GM12878 (cell line): ENCODE measurements at regions not wholly inside any gene's neighbourhood (a gene's known extent, or its start where the extent isn't known, plus 50 kb on each side); places are given as distances from the start of the nearest gene placed in this dataset.

Experiments
- ATAC-seq: fragments of 200-7000 bp; cut with Tn5 transposase; 3 replicates; pipeline ENCODE4 v1.9.1; 2020; ENCODE audit warnings: mild to moderate bottlenecking, moderate library complexity
- BruUV-seq: library from RNA; stranded (reverse); fragments of 400-500 nt; replicated peaks from 2 replicates; lab custom pipeline; 2021; lab: Mats Ljungman, UMichigan
- CTCF ChIA-PET: fragments of 300-600 bp; sonication (Branson Sonifier 250); formaldehyde crosslinking; extraction: SDS; loops from one replicate; lab custom pipeline; 2021; ENCODE audit warnings: inconsistent platforms; lab: Yijun Ruan, JAX
- POLR2A ChIA-PET: fragments of 350-600 bp; formaldehyde crosslinking; extraction: SDS; loops from one replicate; lab custom pipeline; 2021; ENCODE audit warnings: inconsistent platforms; lab: Charles Lee
- RAD21 ChIA-PET: fragments of 300-600 bp; sonication (Branson Sonifier 250); formaldehyde crosslinking; loops from one replicate; lab custom pipeline; 2023; ENCODE audit warnings: antibody characterized with exemption; ENCODE audit not compliant: unreplicated experiment; lab: Charles Lee
- SMC1A ChIA-PET: fragments of 300-600 bp; sonication (Branson Sonifier 250); formaldehyde crosslinking; loops from one replicate; lab custom pipeline; 2023; ENCODE audit not compliant: unreplicated experiment, uncharacterized antibody; lab: Charles Lee
- DNase-seq: peaks from one replicate; pipeline ENCODE4 v3.0.0-alpha.2; 2011; ENCODE audit warnings: low read depth, low spot score
- FAIRE-seq: peaks from 3 replicates; lab custom pipeline; 2011; peaks lifted over from hg19 to GRCh38; lab: Jason Lieb, UNC
- H2AFZ ChIP-seq: 2 replicates; pipeline ENCODE4 v1.6.0; 2011; ENCODE audit warnings: low read depth, low read length, control low read depth; ENCODE audit not compliant: control insufficient read depth
- H3K27ac ChIP-seq: 2 replicates; pipeline ENCODE4 v1.5.1; 2011; ENCODE audit warnings: control low read depth; ENCODE audit not compliant: control insufficient read depth, insufficient read depth
- H3K27me3 ChIP-seq, 2 experiments: replicated peaks in 1 of 2; 2 replicates each; pipeline versions ENCODE4 v1.6.0 to v1.6.1; 2011; ENCODE audit warnings: low read length in 1 of 2; ENCODE audit not compliant: control insufficient read depth in 2 of 2, insufficient read depth in 2 of 2
- H3K36me3 ChIP-seq, 2 experiments: 2 replicates each; pipeline ENCODE4 v1.5.1; 2011; ENCODE audit warnings: low read length in 1 of 2; ENCODE audit not compliant: control insufficient read depth in 2 of 2, insufficient read depth in 2 of 2
- H3K4me1 ChIP-seq: 2 replicates; pipeline ENCODE4 v1.6.1; 2011; ENCODE audit warnings: mild to moderate bottlenecking, low read length, moderate library complexity, mixed read lengths; ENCODE audit not compliant: control insufficient read depth, insufficient read depth
- H3K4me2 ChIP-seq: 2 replicates; pipeline ENCODE4 v1.6.0; 2011; ENCODE audit warnings: control low read depth; ENCODE audit not compliant: control insufficient read depth, insufficient read depth
- H3K4me3 ChIP-seq: fragments of 200-600 bp; sonication (generic); 2 replicates; pipeline ENCODE4 v1.5.1; 2016
- H3K79me2 ChIP-seq: 2 replicates; pipeline ENCODE4 v1.6.0; 2011; ENCODE audit warnings: low read length; ENCODE audit not compliant: control insufficient read depth, insufficient read depth
- H3K9ac ChIP-seq: 2 replicates; pipeline ENCODE4 v1.8.0; 2011; ENCODE audit warnings: low read length, control low read depth, mixed read lengths; ENCODE audit not compliant: control insufficient read depth, insufficient read depth
- H3K9me3 ChIP-seq: replicated peaks from 3 replicates; pipeline ENCODE4 v1.5.1; 2011; ENCODE audit warnings: mild to moderate bottlenecking, low read length; ENCODE audit not compliant: control insufficient read depth, insufficient read depth
- H4K20me1 ChIP-seq: 2 replicates; pipeline ENCODE4 v1.6.0; 2011; ENCODE audit not compliant: control insufficient read depth, insufficient read depth
- E2F8 ChIP-seq: fragments of 450-650 bp; IDR thresholded peaks from 2 replicates; pipeline ENCODE4 v1.6.1; 2018; ENCODE audit warnings: mild to moderate bottlenecking, low read depth, moderate library complexity; ENCODE audit not compliant: partially characterized antibody
- E4F1 ChIP-seq: fragments of 450-650 bp; IDR thresholded peaks from 2 replicates; pipeline ENCODE4 v1.6.1; 2018; ENCODE audit warnings: borderline replicate concordance, mild to moderate bottlenecking; ENCODE audit not compliant: partially characterized antibody
- HSF1 ChIP-seq: fragments of 150-350 bp; IDR thresholded peaks from 2 replicates; pipeline ENCODE4 v1.6.1; 2014; ENCODE audit warnings: mild to moderate bottlenecking, low read depth, low read length
- NRF1 ChIP-seq: conservative IDR thresholded peaks from 2 replicates; pipeline ENCODE4 v1.6.1; 2011; ENCODE audit warnings: mild to moderate bottlenecking, low read depth, low read length, improper control_type of control experiment
- PML ChIP-seq: IDR thresholded peaks from 2 replicates; pipeline ENCODE4 v1.6.1; 2012; ENCODE audit warnings: low read length, inconsistent platforms
- TCF3 ChIP-seq: IDR thresholded peaks from 2 replicates; pipeline ENCODE4 v1.6.1; 2012; ENCODE audit warnings: low read depth, mild to moderate bottlenecking, low read length, borderline replicate concordance; ENCODE audit not compliant: insufficient read depth
- USF1 ChIP-seq: IDR thresholded peaks from 2 replicates; pipeline ENCODE4 v1.6.1; 2011; ENCODE audit warnings: borderline replicate concordance, low read depth, mild to moderate bottlenecking, moderate library complexity, mixed read lengths, low read length; ENCODE audit not compliant: insufficient read depth; ENCODE audit errors: extremely low read length
- ZNF24 ChIP-seq: fragments of 450-650 bp; IDR thresholded peaks from 2 replicates; pipeline ENCODE4 v1.6.1; 2017; ENCODE audit warnings: antibody characterized with exemption, mild to moderate bottlenecking
- in situ Hi-C: fragments of 300-500 bp; cut with MboI; formaldehyde crosslinking; loops from 9 replicates; pipeline ENCODE4 v1.14.3; 2018; ENCODE audit warnings: mixed read lengths
- intact Hi-C: fragments of 100-400 bp; cut with micrococcal nuclease; formaldehyde crosslinking; loops from one replicate; pipeline ENCODE4 v1.14.2; 2022; ENCODE audit not compliant: unreplicated experiment
- TF ChIP-seq, protein P1 (sequence below): IDR thresholded peaks from 2 replicates; pipeline ENCODE4 v1.6.1; 2012; ENCODE audit warnings: mild to moderate bottlenecking, low read depth, low read length

GRCh38 chr5:105218018-105218417, 1655.4 kb upstream of the NUDT12 start (continued):
- TF ChIP-seq E4F1, result no peak
- TF ChIP-seq PML, result no peak

GRCh38 chr5:105213078-105213477, 1650.5 kb upstream of the NUDT12 start:
- Histone ChIP-seq H3K4me3 (no peak overlapping the region), H4K20me1 (no peaks in the 10 kb centered on the region), H3K79me2 (no peaks in the 10 kb centered on the region), H3K27ac (no peak overlapping the region)
- CTCF ChIA-PET, result no interaction called here
- no TSS peak for BruUV-seq
- TF ChIP-seq TCF3 (no peak), ZNF24 (no peak), HSF1 (no peak), USF1 (no peak), E2F8 (no peak), NRF1 (no peak)
- TF ChIP-seq, protein P1, sequence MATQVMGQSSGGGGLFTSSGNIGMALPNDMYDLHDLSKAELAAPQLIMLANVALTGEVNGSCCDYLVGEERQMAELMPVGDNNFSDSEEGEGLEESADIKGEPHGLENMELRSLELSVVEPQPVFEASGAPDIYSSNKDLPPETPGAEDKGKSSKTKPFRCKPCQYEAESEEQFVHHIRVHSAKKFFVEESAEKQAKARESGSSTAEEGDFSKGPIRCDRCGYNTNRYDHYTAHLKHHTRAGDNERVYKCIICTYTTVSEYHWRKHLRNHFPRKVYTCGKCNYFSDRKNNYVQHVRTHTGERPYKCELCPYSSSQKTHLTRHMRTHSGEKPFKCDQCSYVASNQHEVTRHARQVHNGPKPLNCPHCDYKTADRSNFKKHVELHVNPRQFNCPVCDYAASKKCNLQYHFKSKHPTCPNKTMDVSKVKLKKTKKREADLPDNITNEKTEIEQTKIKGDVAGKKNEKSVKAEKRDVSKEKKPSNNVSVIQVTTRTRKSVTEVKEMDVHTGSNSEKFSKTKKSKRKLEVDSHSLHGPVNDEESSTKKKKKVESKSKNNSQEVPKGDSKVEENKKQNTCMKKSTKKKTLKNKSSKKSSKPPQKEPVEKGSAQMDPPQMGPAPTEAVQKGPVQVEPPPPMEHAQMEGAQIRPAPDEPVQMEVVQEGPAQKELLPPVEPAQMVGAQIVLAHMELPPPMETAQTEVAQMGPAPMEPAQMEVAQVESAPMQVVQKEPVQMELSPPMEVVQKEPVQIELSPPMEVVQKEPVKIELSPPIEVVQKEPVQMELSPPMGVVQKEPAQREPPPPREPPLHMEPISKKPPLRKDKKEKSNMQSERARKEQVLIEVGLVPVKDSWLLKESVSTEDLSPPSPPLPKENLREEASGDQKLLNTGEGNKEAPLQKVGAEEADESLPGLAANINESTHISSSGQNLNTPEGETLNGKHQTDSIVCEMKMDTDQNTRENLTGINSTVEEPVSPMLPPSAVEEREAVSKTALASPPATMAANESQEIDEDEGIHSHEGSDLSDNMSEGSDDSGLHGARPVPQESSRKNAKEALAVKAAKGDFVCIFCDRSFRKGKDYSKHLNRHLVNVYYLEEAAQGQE, result no peak
- TF ChIP-seq, all 136 proteins: peak for 0
- ChIA-PET RAD21 (no interaction called here), POLR2A (no interaction called here), SMC1A (no interaction called here)
- Histone ChIP-seq H3K9ac (no peak overlapping the region), H3K4me2 (no peak overlapping the region), H3K36me3 (no peaks in the 10 kb centered on the region), H3K27me3 (no peaks in the 10 kb centered on the region), H3K9me3 (no peaks in the 10 kb centered on the region), H3K4me1 (no peaks in the 10 kb centered on the region), H2AFZ (no peak overlapping the region)
- DNase-seq (no peak), FAIRE-seq (no peak), ATAC-seq (no peak)
- intact Hi-C loops, result no loop called here
- in situ Hi-C loops, result no loop called here
